GM18520 (cell line): ENCODE measurements at regions not wholly inside any gene's neighbourhood (a gene's known extent, or its start where the extent isn't known, plus 50 kb on each side); places are given as distances from the start of the nearest gene placed in this dataset.
"Not testable (repeated sequence)": the region's sequence is repeated elsewhere in the genome, so short reads cannot be mapped to it uniquely, and the experiment has no call there.

Experiments used
- ATAC-seq: cut with Tn5 transposase; IDR thresholded peaks from one replicate; pipeline ENCODE4 v1.9.1; 2021; ENCODE audit not compliant: unreplicated experiment

DNA sequence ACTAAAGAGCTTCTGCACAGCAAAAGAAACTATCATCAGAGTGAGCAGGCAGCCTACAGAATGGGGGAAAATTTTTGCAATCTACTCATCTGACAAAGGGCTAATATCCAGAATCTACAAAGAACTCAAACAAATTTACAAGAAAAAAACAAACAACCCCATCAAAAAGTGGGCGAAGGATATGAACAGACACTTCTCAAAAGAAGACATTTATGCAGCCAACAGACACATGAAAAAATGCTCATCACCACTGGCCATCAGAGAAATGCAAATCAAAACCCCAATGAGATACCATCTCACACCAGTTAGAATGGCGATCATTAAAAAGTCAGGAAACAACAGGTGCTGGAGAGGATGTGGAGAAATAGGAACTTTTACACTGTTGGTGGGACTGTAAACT is 372.8 kb upstream of the CCL2 start:
- ATAC-seq = not testable (repeated sequence)

DNA sequence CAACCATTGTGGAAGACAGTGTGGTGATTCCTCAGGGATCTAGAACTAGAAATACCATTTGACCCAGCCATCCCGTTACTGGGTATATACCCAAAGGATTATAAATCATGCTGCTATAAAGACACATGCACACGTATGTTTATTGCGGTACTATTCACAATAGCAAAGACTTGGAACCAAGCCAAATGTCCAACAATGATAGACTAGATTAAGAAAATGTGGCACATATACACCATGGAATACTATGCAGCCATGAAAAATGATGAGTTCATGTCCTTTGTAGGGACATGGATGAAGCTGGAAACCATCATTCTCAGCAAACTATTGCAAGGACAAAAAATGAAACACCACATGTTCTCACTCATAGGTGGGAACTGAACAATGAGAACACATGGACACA is 372.4 kb upstream of the CCL2 start:
- ATAC-seq = not testable (repeated sequence)

DNA sequence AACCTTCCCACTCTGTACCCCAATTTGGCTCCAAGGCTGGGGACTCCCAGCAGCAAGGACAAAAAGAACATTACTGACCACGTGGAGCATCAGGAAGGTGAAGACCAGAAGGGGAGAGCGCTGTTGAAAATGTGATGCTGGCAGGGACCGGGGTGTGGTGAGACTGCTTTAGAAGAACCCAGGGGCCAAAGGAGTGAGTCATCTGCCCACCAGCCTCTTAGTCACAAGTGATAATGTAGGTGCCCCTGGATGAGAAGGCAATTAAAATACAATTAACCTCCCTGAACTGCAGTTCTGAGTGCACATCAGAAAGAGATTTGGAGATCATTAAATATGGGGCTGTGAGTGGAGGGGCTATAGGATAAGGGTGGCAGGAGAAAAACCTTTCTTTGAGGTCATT is 366.6 kb upstream of the CCL2 start:
- no peak for ATAC-seq

DNA sequence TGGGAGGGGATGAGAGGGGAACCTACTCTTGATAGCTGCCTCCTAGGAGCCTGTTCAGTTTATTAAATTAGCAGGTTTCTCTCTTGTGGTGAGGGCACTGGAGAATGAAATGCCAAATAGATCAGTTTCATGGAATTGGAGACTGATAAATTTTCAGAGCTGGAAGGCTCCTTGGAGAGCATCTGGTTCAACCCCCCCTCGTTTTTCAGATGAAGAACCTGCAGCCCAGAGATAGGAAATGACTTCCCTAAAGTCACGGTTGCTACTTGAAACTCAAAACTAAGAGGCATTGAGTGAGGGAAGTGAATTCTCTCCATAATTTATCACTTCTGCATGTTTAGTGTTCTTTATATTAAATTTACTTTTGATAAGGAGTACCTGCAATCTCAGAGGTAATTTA is 366.0 kb upstream of the CCL2 start:
- no peak for ATAC-seq

DNA sequence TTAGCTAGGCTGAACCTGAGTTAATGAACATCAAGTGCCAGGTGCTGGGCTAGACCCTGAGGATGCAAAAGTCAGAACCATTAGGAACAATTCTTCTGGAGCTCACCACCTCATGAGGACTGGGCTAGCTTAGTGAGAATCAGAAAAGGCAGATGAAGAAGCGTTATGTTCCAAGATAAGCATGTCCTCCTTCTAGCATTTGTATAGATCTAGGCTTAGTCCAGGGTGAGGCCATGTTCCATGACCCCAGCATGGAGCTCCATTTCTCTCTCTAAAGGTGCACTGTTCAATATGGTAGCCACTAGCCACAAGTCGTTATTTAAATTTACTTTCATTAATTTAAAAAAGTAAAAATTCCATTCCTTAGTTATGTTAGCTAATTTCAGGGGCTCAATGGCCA is 365.3 kb upstream of the CCL2 start:
- ATAC-seq = no peak

DNA sequence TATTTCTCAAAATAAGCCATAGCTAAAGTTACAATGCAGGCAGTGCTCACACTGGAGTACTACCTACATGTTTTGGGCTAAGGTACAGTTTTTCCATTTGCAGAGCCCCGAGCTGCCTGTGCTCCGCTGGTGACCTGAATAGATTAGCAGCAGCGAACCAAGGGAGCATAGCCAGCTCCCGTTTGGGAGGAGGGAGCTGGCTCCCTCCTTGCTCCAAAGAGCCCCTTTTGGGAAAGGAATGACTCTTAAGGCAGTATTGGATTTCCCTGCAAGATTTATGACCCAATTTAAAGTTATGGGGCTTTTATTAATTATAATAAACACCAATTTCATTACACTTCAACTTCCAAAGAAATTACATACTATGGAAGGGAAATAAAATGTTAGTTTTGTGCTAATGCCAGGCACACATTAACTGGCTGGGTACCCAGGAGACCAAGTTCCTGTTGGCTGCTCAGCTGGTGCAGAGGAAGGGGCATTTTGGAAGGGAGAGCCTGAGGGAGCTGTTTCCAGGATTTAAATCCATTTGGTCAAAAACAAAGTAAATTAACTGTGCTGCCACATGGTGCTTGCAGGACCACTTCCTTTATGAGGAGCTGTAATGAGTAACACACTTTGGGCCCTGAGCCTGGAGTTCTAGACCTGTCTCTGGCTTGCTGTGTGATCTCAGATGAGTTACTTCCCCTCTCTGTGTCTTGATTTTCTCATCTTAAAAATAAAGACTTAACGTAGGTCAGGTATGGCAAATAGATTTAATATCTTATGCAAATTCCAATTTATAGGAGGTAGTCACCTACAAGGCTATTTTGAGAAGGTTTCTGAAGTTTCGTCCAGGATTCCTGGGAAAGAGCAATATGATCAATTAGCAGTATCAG is 362.1 kb upstream of the CCL2 start:
- no peak for ATAC-seq

DNA sequence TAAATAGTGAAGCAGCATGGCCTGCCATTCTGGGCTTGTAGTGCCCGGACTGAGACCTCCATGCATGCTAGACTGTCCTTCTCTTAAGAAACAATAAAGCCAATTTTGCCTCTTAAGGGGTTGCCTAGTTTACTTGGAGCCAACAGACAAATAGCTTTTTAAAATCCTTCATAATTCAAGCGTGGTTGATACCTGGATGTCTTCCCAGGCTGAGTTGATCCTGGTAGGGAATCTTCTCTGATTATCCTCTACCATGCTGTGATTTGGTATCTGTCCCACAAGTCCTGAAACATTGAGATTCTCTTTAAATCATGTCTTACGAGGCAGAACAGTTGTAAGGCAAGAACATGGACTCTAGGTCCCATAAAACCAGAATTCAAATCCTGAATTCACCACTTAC is 359.6 kb upstream of the CCL2 start:
- no peak for ATAC-seq

DNA sequence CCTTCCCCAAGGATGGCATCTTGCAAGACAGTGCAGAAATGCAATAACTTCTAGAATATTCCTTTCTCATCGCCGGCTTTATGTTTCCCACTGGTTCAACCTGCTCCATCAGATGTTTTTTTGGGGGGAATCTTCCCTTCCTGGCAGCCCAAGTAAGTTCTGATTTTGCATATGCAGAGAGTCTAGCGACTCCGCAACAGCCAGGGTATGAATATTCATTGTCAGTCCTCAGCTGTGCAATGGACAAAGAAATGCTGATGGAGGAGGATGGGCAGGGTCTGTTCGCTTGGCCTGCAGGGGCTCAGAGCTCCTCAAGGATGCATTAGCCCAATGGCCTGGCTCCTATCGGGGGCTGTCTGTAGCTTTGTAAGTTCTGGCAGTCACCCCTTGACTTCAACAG is 358.8 kb upstream of the CCL2 start:
- no peak for ATAC-seq

DNA sequence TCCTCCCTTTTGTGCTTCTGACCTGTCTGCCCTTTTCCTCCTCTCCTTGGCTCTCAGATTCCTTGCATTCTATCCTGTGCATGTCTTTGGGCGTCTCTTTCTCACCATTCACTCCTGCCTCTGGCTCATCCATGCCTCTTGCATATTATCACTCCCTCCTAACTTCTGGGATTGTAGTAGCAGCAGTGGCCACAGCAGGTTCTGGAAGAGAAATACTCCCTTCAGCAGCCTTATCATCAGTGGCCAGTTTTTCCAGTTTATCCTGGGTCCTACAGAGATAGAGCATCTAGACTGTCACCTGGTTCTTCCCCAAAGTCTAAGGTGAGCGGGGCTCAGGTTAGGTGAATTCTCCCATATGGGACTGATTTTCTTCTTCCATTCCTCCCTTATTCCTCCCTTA is 354.0 kb upstream of the CCL2 start:
- no peak for ATAC-seq

DNA sequence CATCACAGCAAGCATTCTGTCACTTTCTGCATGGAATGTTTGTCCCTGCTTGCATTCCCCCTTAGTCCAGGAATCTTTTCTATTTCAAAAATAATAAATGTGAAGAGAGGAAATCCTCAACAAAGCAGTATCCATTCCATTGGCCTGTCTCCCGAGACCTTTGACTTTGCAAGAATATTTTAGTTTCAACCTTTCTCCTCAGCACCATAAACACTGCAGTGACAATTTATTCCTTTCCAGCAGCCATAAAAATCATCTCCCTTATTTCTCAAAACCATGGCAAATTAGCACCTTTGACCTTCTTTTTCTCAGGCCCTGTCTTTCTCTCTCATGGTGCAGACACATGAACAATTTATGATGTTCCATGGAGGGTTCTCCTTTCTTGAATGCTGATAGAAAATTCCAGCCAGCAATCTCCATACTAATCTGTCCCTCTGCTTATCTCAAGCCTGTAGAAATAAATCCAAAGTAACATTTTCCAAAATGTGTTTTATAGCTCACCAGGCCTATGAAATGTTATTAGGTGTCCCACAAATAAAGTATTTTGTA is 352.1 kb upstream of the CCL2 start:
- ATAC-seq = no peak

DNA sequence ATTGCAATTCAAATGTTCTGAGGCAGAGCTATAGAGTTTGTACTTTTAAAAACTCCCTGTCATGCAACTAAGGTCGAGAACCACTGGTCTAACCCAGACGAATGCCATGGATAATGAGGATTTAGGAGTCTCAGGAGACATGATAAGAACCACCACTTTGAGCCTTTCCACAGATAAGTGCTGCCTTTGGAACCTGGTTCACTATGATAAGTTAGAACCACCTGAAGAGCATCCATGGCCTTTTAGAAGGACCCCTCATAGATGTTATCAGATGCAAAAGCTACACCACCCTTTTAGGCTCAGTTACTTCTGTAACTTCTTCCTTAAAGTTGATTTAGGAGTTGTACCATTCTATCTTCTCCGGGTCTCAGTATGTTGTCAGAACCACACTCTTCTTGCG is 350.6 kb upstream of the CCL2 start:
- no peak for ATAC-seq

DNA sequence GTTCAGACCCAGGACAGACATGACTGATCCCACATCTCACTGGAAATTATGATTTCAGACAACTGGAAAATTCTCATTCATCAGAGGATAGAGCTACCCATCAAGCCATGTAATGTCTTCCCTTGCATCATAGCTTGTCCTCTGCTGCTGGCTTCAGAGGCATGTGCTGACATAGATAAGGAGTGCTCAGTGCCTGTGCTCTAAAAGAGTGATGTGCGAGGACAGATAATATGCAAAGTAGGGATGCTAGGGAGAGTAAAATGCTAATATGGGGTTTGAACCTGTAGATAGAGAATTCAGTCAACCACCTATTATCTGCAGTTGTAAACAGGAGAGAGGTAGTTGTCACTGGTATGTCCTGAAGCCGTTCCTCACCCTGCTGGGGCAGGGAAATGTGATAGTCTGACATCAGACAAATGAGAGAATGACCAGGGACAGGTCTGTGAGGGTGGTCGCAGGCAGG is 349.7 kb upstream of the CCL2 start:
- ATAC-seq = no peak

DNA sequence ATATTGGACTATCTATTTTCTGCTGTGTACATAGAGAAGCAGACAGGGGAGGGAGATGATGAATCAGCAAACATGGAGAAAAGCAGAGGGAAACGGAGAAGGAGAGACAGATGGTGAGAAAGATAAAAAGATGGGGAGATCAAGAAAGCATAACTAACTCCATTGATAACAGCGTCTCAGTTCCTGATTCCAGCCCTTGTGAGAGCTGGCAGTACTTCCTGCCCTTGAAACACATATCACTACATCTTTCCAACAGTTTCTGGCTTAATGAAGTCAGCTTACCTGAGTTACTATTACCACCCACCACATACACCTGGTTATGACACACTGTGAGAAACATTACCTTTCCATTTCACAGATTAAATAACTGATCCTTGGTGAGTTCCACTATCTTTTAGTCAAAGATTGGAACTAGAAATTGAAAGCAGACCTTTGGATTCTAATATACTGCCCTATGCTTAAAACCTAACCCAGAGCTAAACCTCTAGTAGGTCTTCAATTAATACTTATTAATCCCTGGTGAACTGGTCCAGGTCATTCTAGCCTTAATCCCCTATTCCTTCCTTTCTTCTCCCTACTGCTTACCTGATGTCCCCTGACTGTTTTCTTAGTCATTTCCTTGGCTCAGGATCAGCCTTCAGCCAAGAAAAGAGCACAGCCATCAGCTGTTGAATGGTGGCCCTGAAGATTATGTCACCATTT is 346.6 kb upstream of the CCL2 start:
- no peak for ATAC-seq

DNA sequence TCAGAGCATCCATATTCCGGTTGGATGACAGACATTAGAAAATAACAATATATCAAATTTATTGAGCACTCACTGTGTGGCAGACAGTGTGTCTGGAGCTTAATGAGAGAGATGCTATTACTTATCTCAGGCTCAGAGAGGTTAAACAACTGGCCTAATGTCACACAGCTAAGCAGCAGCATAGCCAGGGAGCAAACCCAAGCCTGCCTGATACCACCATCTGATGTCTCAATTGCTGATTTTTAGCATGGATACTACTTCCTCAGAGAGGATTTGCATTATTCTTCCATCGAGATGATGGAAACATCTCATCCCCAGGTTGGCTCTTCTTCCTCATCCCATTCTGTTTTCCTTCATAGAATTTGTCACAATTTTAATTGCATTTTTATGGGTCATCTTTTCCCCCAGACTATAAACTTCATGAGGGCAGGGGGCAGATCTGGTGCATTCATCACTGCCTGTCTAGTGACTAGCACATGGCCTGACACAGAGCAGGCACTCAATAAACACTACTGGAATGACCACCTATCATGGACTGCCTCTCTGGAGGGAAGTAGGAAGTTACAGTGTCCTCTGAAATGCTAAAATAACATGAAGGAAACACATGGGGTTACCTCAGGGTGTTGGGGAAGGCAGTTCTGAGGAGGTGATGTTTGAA is 344.8 kb upstream of the CCL2 start:
- ATAC-seq = no peak

DNA sequence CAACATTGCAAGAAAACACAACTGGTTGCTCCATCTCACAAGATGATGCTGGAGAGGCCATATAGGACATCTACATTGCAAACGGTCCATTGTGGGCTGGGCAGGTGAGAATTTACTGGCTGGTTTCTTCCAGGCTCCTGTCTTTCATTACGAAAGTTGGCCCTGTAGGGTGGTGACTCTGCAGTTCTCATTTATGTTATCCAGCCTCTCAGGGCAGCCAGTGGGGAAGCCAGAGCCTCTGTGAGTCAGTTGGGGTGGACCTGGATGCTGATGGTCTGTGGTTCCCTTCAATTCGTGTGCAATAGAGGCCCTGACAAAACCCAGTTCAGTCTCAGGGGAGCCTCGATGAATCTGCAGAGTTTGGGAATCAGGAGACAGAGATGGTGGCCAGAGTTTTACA is 341.0 kb upstream of the CCL2 start:
- no peak for ATAC-seq

DNA sequence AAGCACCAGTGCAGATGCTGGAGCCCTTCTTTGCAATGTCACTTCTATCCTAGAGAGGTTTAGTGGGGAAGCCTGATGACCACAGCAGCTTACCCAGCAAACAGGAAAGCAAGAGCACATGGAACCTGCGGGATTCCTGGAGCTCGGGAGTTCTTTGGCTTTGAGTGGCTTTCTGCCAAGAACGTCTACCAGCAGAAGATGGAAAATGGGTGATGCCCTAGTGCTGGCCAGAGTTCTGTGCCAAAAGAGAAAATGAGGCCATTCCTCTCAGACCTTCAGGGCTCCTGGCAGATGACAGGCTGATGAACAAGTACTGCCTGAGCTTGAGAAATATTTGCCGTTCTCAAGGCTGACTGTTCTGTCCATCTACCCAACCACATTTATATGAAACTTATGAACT is 332.1 kb upstream of the CCL2 start:
- ATAC-seq = no peak

DNA sequence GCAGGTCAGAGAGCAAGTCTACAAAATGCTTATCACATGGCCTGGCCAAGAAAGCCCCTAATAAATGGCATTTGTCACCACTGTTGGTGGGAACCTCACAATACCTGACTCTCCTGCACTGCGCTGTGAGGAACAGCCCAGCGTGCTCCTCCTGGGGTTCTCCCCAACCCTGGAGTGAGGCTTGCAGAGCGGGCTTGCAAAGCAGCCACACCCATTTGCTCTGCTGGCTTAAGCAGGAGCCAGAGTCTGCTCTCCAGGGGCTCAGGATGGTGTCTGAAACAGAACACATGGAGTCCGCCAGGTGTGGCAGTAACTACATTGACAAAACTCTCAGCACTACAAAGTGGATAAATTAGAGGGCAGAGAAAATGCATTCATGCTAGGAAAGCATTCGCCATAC is 331.0 kb upstream of the CCL2 start:
- ATAC-seq = no peak

DNA sequence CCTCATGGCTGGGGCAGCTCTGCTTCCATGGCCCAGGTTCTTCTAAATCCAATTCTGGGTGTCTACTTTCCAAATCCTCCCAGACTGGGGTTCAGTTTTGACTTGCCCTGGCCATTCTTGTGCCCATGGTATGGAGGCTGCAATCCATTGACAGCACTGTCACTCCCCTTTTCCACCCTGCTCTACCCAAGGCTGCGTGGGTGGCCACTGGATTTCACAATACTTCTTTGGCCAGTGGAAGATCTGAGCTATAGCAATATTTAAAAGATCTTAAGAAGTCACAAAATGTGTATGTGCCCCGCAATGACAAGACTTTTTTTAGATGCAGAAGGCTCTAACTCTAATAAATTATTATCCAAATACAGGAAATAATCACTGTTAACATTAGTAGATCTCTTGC is 329.4 kb upstream of the CCL2 start:
- no peak for ATAC-seq

DNA sequence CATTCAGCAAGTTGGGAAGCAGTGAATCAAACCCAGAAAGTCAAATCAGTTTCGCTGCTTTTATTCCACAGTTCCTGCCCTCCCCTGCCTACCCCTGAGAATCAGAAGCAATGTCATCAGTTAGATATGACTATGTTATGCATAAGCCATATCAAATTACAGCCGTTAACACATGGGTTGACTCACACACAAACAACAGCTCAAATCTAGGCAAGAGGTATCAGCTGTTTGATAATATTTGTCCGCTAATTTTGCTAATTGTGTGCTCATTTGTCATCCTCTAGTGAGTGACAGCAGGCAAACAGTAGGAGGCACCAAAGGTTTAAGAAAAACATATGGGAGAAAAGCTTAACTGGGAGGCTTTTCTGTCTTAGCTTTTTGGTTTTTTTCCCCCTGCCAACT is 327.4 kb upstream of the CCL2 start:
- ATAC-seq = no peak

DNA sequence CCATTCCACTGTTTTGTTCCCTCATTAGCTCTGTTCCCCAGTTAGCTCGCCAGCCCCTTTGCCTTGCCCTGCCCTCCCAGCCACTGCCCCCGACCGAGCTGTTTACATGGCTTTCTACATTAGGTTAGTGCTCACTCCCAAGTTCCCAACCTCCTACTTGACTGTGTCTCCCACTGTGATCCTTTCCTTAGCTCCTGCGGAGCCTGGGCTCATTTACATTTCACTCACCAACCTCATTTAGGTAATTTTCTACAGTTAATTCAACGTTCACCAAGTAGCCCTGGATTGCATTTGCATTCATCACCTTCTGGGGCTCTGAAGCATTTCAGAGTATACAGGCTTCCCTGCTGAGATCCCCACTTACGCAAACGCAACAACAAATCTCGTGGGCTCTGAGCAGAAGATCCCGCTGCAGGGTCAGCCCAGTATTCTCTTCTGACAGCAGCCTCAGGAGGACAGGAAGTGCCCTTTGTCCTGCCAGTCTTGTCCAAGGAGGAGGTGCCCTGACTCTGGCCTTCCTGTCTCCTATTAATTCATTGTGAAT is 325.8 kb upstream of the CCL2 start:
- ATAC-seq = no peak

DNA sequence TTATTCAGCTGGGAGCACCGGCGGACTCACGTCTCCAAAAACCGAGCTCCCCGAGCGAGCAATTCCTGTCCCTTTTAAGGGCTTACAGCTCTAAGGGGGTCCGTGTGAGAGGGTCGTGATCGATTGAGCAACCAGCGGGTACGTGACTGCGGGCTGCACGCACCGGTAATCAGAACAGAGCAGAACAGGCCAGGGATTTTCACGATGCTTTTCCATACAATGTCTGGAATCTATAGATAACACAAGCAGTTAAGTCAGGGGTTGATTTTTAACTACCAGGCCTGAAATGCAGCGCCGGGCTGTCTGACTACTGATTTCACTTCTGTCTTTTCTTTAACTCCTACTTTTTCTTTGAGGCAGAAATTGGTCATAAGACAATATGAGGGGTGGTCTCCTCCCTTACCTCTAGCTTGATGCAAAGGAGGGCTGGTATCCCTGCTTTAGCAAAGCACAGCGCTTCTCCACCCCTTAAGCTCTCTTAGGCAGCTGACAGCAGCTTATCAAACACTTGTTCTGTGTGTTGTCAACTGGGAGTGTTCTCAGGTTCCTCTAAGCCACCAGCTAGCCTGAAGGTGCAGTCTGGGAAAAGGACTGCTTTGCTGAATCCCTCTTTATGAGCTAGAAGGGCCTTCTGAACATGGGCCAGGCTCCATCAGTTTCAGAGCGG is 323.8 kb upstream of the CCL2 start:
- ATAC-seq = not testable (repeated sequence)
